GM19043 (cell line): ENCODE measurements at regions not wholly inside any gene's neighbourhood (a gene's known extent, or its start where the extent isn't known, plus 50 kb on each side); places are given as distances from the start of the nearest gene placed in this dataset.
"Not testable (repeated sequence)": the region's sequence is repeated elsewhere in the genome, so short reads cannot be mapped to it uniquely, and the experiment has no call there.

Source experiments
- ATAC-seq: cut with Tn5 transposase; IDR thresholded peaks from one replicate; pipeline ENCODE4 v1.9.1; 2021; ENCODE audit warnings: low read depth; ENCODE audit not compliant: unreplicated experiment

DNA sequence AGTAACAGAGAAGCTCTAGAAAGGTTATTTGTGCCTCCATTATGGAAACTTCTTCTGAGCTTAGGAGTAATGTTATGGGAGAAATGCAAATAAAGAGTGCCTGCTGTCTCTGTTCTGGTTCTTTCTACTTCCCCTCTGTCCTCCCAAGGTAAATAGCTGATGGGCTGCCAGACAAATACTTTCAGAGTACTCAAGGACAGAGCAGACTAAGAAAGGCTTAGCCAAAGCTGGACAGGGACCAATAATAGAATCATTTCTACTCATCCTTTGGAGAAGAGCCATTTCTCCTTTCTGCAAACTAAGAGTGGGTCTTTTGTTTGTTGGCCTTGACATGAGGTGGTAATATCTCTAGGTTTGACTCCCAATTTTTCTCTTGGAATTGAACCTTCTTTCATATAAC lies 136.1 kb downstream of the MID1IP1 start:
- ATAC-seq: no peak

DNA sequence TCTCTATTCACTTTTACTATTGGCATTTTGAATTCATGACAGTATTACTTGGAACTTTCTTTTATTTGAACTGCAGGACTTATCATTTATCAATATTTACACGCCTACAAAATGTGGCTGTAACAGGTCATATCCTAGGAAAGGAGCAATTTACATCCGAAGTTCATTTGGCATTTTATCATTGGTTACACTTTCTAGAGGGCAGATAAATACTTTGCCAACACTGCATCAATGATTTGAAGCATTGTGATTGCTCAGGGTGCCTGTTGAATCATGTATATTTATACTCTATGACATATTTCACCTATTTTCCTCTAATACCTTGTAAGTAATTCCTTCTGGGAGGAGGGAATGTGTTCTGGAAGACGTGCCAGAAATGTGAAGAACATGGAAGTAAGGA lies 136.7 kb downstream of the MID1IP1 start:
- no peak for ATAC-seq

DNA sequence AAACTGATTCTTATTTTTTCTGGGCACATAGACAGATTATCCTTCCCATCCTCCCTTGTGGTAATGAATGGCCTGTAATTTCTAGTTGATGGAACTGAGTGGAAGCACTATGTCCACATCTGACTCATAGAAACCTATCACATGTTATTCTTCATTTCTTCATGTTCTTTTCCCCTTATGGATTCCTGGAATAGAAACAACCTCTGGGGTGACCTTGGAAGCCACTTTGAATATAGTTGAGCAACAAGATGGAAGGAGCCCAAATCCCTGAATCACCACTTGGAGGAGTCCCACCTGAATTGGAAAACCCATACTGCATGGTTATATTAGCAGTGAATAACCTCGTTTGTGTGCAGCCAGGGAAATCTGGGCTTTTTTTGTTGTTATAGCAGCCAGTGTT lies 137.8 kb downstream of the MID1IP1 start:
- ATAC-seq: no peak

DNA sequence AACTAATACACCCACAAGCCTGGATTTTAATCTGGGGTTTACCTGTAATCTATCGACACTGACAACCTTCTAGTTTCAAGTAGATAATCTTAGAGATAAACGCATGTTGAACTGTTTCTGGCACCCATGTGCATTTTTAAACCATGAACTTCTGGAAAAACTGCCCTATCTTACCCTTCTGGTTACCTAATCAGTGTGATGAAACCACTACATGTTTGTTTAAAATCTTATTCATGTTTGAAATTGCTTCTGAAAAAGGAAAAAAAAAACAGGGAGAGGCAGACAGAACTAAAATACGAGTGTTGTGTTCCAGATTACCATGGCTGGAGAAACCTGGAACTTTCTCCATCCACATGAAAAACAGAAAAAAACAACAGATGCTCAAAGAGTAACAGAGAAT lies 139.3 kb downstream of the MID1IP1 start:
- ATAC-seq: no peak

DNA sequence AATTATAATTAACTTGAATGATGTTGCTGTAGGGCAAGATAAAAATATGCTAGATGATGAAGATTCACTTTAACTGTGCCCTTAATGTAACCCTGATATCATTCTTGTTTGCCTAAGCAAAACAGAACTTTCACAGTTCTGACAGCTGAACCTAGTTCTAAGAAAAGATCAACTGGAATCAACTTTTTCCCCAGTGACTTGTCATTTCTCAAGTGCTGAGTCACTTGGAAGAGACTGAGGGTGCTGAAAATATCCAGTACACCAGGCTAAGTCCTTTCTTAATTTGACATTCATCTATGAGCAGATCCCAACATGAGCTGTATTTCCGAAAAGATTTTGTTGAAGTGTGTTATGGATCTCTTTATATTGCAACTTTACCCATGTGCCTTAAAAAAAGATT lies 140.4 kb downstream of the MID1IP1 start:
- no peak for ATAC-seq

DNA sequence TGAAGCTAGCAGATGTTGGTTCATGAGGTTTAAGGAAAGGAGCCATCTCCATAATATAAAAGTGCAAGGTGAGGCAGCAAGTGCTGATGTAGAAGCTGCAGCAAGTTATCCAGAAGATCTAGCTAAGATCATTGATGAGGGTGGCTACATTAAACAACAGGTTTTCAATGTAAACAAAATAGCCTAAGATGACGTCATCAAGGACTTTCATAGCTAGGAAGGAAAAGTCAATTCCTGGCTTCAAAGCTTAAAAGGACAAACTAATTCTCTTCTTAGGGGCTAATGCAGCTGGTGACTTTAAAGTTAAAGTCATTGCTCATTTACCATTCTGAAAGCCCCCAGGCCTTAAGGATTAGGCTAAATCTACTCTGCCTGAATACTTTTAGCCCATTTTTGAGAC lies 141.9 kb downstream of the MID1IP1 start:
- ATAC-seq: no peak

DNA sequence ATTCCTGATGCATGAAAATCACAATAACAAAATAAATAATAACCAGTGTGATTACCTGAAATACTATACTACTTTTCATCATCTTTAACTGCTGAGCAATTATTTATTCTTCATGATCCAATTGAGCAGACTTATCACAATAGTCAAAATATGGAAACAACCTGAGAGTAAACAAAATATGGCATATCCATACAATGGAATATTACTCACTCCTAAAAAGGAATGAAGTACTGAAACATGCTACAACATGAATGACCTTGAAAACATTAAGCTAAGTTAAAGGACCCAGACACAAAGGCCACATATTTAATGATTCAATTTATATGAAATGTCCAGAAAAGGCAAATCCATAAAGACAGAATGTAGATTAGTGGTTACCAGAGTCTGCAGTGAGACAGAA lies 146.8 kb downstream of the MID1IP1 start:
- ATAC-seq: no peak

DNA sequence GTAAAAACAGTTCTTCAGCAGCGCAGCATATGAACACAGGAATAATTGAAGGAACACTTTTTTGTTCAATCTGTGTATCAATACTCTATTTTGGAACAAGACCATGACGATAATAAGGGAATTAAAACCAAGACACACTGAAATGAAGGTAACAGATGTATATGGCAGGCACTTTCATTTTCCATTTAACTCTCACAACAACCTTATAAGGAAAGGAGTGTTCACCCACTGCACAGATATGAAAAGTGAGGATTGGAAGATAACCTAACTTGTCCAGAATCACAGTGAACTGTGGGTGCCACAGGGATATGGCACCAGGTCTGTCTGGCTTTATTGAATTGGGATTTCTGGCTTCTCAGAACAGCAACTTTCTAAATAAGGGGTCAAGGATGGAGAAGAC lies 153.3 kb downstream of the MID1IP1 start:
- no peak for ATAC-seq

DNA sequence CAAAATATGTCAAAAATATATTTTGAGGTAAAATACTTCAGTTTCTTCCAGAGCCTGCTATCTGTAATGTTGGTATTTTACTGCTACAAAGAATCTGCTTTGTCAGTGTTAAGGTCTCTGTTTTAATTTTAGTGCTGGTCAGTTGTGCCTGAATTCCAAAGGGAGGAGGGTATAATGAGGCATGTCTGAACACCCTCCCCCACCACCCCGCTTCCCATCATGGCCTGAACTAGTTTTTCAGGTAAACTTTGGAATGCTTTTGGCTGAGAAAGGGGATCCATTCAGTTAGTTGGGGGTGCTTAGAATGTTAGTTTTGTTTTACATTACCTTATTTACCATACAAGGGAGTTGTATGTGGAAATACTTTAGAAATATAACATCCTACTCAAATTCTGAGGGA lies 158.5 kb downstream of the MID1IP1 start:
- ATAC-seq: no peak

DNA sequence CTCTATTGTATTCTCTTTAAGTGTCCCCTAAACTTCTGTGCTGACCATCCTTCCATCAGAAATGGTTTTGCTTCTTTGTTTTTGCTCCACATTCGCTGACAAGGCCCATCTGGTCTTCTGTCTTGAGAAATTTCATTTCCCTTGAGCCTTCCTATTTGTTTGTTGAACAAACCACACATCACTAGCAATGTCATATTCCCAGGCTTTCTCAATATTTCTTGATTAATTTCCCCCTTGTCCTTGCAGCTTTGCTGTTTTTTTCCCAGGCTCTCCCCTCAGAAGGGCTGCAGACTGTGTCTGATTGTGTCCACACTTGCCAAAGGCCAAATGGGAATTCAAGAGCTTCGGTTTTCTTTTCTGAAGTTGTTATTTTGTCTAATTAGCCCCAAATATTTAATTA lies 158.9 kb downstream of the MID1IP1 start:
- ATAC-seq: no peak

DNA sequence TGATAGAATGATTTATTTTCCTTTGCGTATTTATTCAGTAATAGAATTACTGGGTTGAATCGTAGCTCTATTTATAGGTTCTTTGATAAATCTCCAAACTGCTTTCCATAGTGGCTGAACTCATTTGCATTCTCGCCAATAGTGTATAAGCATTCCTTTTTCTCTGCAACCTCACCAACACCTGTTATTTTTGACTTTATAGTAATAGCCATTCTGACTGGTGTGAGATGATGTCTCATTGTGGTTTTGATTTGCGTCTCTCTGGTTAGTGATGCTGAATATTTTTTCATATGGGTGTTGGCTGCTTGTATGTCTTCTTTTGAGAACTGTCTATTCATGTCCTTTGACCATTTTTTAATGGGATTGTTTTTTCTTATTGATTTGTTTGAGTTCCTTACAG lies 160.7 kb downstream of the MID1IP1 start:
- ATAC-seq: no peak

DNA sequence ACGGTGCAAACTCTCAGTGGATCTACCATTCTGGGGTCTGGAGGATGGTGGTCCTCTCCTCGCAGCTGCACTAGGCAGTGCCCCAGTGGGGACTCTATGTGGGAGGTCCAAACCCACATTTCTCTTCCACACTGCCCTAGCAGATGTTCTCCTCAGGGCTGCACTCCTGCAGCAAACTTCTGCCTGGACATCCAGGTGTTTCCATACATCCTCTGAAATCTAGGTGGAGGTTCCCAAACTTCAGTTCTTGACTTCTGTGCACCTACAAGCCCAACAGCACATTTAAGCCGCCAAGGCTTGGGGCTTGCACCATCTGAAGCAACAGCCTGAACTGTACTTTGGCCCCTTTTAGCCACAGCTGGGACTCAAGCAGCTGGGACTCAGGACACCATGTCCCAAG lies 162.0 kb downstream of the MID1IP1 start:
- not testable (repeated sequence) for ATAC-seq

DNA sequence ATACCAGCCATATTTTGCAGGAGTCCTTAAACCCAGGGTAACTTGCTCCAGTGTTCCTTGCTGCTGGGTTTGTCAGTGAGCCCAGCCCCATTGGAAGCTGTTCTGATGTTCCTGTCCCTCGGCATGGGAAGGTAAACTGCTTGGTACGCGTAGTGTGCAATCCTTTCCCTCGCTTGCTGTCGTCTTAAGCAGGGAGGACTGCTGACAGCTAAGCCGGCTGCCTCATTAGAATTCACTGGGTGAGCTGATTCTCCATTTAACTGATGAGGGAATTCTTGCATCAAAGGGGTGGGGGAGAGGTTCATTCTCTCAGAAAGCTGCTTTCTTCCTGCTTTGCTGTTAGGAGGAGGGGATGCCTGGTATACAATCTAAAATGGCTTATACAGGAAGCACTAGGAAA lies 164.6 kb downstream of the MID1IP1 start:
- no peak for ATAC-seq

DNA sequence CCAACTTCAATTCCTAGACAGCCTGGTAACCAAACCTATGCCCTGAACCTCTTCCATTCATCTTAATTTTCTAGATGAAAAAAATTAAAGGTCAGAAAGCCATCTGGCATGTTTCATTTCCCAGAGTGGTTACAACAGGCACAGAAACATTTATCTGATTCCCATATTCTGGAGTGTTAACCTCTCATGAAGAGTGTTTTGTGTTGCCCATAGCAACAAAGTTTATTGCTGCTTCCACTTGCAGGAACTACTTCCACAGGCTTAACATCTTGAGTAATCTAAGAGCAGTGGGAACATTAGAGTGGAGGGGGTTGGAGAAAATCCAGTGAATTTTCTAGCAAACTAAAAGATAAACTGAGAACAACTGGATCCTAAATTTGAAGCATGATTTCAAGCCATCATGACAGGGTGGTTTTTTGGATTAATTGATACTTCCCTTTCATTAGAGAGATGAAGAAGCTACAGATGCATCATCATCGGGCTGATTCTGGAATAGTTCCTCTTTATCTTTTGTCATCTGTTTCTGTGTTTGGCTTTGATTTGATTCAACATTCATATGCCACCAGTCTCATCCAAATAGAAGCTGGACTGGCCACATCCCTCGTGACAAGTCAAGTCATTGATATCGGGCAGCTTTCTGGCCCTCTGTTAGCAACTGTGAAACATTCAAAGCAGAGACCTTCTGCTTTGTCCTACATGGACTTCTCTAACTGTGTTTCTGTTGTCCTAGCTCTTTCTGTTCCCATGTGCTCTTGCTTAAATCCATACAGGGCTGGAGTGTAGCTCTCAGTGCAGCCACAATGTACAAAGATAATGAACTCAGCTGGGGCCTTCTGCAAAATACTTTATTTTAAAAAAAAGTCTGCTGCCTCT lies 167.3 kb downstream of the MID1IP1 start:
- ATAC-seq: no peak

DNA sequence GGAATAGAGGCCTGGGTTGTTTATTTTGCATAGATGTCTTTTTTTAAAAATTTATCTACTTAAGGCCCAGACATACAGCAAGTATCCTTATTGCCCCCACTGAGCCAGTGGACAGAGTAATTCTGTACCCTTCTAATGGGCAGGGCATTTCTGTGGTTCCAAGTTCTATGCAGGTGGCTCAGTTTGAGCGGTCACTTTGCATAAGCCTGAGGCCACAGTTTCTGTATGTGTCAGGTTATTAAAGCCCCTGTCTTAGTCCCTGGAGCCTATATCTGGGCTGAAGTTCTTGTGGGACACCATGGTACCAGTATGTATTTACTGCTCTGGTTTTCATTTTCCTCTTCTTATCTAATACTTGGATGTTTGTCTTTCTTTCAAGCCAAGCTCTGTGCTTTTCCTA lies 168.8 kb downstream of the MID1IP1 start:
- ATAC-seq: no peak

DNA sequence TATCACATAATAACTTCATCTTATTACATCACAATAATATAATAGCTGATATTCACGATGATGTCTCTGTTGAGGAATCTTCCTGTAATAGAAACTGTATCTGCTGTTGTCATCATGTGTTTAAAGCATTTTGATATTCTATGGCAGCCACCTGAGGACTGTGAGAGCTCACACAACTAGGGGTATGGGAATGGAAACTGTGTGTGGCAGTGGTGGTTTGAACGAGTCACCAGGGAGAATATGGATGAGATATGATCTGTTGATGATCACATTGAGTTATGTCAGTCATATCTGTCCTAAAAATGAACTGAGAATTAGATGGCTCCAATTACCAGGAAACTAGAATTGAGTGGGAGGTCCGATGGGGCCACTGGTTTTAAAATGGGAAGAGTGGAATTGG lies 169.6 kb downstream of the MID1IP1 start:
- no peak for ATAC-seq

DNA sequence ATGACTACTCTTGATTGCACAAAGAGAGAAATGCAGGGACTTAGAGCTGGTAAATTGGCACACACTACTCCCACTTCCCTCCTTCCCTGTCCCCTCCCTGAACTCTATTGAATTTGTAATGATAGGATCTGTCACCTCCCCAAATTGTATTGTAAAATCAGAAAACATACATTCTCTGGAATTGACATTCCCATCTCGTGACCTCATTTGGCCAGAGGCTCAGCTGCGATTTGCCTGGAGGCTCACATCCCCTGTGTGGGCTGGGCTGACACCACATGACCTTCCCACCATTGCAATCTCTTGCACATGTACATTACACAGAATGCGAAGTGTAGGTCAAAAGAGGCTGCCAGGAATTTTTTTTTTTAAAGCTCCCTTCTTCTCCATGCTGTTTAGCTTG lies 172.1 kb downstream of the MID1IP1 start:
- no peak for ATAC-seq

DNA sequence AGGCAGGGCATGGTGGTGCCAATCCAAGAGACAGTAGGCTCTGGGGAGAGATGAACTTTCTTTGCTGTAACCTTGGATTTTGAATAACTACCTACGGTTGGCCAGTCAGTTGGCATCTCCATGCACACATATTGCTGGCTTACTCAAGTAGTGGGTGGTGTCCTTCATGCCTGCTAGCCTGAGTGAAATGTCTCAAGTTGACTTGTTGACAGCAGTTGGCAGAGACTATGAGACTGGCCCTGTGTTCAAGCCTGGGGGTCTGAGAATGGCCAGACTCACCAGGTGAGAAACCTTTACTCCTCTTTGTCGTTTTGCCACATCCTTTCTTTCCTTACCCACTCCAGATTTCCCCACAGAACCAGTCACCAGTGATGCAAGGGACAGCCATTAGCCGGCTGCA lies 173.3 kb downstream of the MID1IP1 start:
- ATAC-seq: no peak

DNA sequence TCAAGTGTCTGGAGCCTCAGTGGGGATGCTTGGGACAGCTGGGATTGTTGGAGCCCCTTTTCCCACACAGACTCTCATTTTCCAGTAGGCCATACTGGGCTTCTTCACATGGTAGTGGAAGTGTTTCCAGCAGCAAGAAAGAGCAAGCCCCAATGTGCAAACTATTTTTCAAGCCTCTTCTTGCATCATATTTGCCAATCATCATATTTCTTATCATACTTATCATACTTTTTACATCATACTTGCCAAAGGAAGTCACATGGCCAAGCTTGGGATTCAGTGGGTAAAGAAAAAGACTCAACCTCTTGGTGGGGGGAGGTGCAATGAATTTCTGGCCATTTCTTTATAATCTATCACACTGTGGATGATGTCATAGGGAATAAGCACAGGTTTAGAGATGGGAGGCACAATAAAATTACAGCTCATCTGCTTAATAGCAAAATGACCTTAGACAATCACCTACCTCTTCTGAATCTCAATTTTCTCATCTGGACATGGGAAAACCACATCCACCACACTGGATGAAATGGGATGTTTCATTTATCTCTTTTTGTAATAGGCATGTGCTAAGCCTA lies 174.2 kb downstream of the MID1IP1 start:
- ATAC-seq: no peak

DNA sequence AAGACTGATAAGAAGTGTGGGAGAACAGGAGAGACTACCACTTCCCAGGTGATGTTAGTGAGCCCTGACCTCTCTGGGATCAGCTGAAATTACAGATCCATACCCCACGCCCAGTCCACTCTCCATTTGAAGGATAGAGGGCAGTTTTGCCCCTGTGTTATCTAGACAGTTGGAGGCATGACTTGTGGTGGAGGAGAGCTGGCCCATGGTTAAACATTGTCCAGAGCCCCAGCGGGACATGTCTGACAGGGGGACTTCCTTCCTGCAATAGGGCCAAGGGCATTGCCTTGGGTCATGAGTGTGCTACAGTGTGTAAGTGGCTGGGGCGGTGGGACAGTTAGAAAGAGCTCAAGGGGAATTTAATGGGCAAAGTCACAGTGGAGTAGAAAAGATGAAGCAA lies 181.1 kb downstream of the MID1IP1 start:
- no peak for ATAC-seq

DNA sequence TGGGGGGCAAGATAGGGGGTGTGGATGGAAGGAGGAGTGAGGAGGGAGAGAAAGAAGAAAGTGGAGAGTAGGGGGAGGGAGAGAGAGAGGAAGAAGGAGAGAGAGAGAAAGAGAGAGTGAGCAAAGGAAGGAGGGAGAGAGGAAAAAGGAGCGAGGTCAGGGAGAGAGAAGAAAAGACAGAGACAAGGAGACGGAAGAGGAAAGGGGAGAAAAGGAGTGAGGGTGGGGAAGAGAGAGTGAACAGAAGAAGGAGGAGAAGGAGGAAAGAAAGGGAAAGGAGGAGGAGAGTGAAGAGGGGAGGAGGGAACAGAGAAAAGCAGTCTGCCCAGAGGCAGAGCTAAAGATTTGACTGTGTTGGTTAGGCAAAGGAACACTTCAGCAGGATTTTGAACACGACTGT lies 181.6 kb downstream of the MID1IP1 start:
- no peak for ATAC-seq

DNA sequence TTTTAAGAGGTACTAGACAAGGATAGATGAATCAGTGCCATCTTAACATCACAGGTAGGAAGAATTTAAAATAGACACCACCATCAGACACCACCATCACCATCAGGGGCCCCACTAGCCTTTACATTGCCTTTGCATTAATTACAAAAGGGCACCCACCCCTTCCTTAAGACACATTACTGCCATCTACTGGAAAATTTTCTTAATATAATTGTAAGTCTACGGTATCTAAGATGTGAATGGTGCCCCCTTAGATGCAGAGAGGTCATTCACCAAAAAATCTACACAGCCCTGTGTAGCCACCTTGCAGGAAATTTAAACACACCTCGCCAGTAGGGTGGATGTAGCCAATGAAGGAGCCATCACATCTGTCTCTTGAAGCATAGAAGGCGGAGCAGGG lies 184.1 kb downstream of the MID1IP1 start:
- no peak for ATAC-seq
